ENCODE measurements at regions not wholly inside any gene's neighbourhood (a gene's known extent, or its start where the extent isn't known, plus 50 kb on each side); places are given as distances from the start of the nearest gene placed in this dataset.

- intact Hi-C loops (cut with DNase I) = no loop called here
- no peak for FAIRE-seq
- H3K4me3 ChIP-seq (ENCODE audit: low read length in 3 of 3) = no peak overlapping the region
- no peaks in the 10 kb centered on the region for H3K9me3 ChIP-seq (ENCODE audit: control insufficient read depth in 2 of 3, insufficient read depth in 1 of 3, low read length in 3 of 3)
- DNase-seq = no peak
- H3K4me1 ChIP-seq (ENCODE audit: control insufficient read depth in 2 of 3, insufficient read depth in 2 of 3, low read depth in 1 of 3, low read length in 3 of 3) = no peaks in the 10 kb centered on the region
- H3K36me3 ChIP-seq (ENCODE audit: control insufficient read depth in 2 of 3, insufficient read depth in 3 of 3, low read length in 3 of 3) = no peaks in the 10 kb centered on the region
- no peak for TF ChIP-seq CTCF (IDR thresholded peaks at IDR 0.05; ENCODE audit: borderline replicate concordance, extremely low read depth, insufficient read depth)
- H3K27ac ChIP-seq (ENCODE audit: low read depth in 2 of 2, low read length in 2 of 2) = no peak overlapping the region
- no peak overlapping the region for H3K9ac ChIP-seq (ENCODE audit: low read length in 3 of 3)
- no peaks in the 10 kb centered on the region for H3K27me3 ChIP-seq (ENCODE audit: control insufficient read depth, insufficient read depth, low read length)
These were observed 119.1 kb upstream of the ATXN7L3B start for GRCh38 chr12:74418573-74418972.

GRCh38 chr12:74424778-74425177 lies 112.9 kb upstream of the ATXN7L3B start:
- no peaks in the 10 kb centered on the region for H3K9me3 ChIP-seq (ENCODE audit: control insufficient read depth in 2 of 3, insufficient read depth in 1 of 3, low read length in 3 of 3)
- H3K27ac ChIP-seq (ENCODE audit: low read depth in 2 of 2, low read length in 2 of 2) = no peak overlapping the region
- no peak overlapping the region for H3K4me3 ChIP-seq (ENCODE audit: low read length in 3 of 3)
- no peaks in the 10 kb centered on the region for H3K27me3 ChIP-seq (ENCODE audit: control insufficient read depth, insufficient read depth, low read length)
- TF ChIP-seq CTCF (IDR thresholded peaks at IDR 0.05; ENCODE audit: borderline replicate concordance, extremely low read depth, insufficient read depth) = no peak
- H3K4me1 ChIP-seq (ENCODE audit: control insufficient read depth in 2 of 3, insufficient read depth in 2 of 3, low read depth in 1 of 3, low read length in 3 of 3) = no peaks in the 10 kb centered on the region
- FAIRE-seq = no peak
- no peaks in the 10 kb centered on the region for H3K36me3 ChIP-seq (ENCODE audit: control insufficient read depth in 2 of 3, insufficient read depth in 3 of 3, low read length in 3 of 3)
- intact Hi-C loops (cut with DNase I) = no loop called here
- no peak overlapping the region for H3K9ac ChIP-seq (ENCODE audit: low read length in 3 of 3)
- no peak for DNase-seq

- H3K4me3 ChIP-seq (ENCODE audit: low read length in 3 of 3) = no peak overlapping the region
- H3K27me3 ChIP-seq (ENCODE audit: control insufficient read depth, insufficient read depth, low read length) = no peaks in the 10 kb centered on the region
- H3K9ac ChIP-seq (ENCODE audit: low read length in 3 of 3) = no peak overlapping the region
- TF ChIP-seq CTCF (IDR thresholded peaks at IDR 0.05; ENCODE audit: borderline replicate concordance, extremely low read depth, insufficient read depth) = no peak
- no peaks in the 10 kb centered on the region for H3K4me1 ChIP-seq (ENCODE audit: control insufficient read depth in 2 of 3, insufficient read depth in 2 of 3, low read depth in 1 of 3, low read length in 3 of 3)
- H3K9me3 ChIP-seq (ENCODE audit: control insufficient read depth in 2 of 3, insufficient read depth in 1 of 3, low read length in 3 of 3) = no peaks in the 10 kb centered on the region
- DNase-seq = no peak
- H3K36me3 ChIP-seq (ENCODE audit: control insufficient read depth in 2 of 3, insufficient read depth in 3 of 3, low read length in 3 of 3) = no peaks in the 10 kb centered on the region
- no peak overlapping the region for H3K27ac ChIP-seq (ENCODE audit: low read depth in 2 of 2, low read length in 2 of 2)
- no peak for FAIRE-seq
- intact Hi-C loops (cut with DNase I) = no loop called here
These were observed 111.5 kb upstream of the ATXN7L3B start for GRCh38 chr12:74426091-74426490.

- Histone ChIP-seq H3K9ac (ENCODE audit: low read length in 3 of 3) (no peak overlapping the region), H3K4me3 (ENCODE audit: low read length in 3 of 3) (no peak overlapping the region), H3K36me3 (ENCODE audit: control insufficient read depth in 2 of 3, insufficient read depth in 3 of 3, low read length in 3 of 3) (no peaks in the 10 kb centered on the region), H3K9me3 (ENCODE audit: control insufficient read depth in 2 of 3, insufficient read depth in 1 of 3, low read length in 3 of 3) (no peaks in the 10 kb centered on the region), H3K4me1 (ENCODE audit: control insufficient read depth in 2 of 3, insufficient read depth in 2 of 3, low read depth in 1 of 3, low read length in 3 of 3) (no peaks in the 10 kb centered on the region), H3K27me3 (ENCODE audit: control insufficient read depth, insufficient read depth, low read length) (no peaks in the 10 kb centered on the region), H3K27ac (ENCODE audit: low read depth in 2 of 2, low read length in 2 of 2) (no peak overlapping the region)
- FAIRE-seq = no peak
- no peak for TF ChIP-seq CTCF (IDR thresholded peaks at IDR 0.05; ENCODE audit: borderline replicate concordance, extremely low read depth, insufficient read depth)
- DNase-seq = no peak
- intact Hi-C loops (cut with DNase I) = no loop called here
These were observed 108.1 kb upstream of the ATXN7L3B start for GRCh38 chr12:74429535-74429934.

Data from kidney (tissue), 13 donors.